Progenitor cell of endocrine pancreas (in vitro differentiated cells): ENCODE measurements at regions not wholly inside any gene's neighbourhood (a gene's known extent, or its start where the extent isn't known, plus 50 kb on each side); places are given as distances from the start of the nearest gene placed in this dataset.

Experiments
- DNase-seq: peaks from one replicate; pipeline ENCODE4 v3.0.0; 2021; ENCODE audit warnings: low spot score; ENCODE audit not compliant: unreplicated experiment
- H3K27ac Mint-ChIP-seq: 2 replicates; pipeline ENCODE4 v1.8.0; 2021; ENCODE audit warnings: mild to moderate bottlenecking, moderate library complexity, mixed read lengths
- H3K27me3 Mint-ChIP-seq: 2 replicates; pipeline ENCODE4 v1.8.0; 2021; ENCODE audit warnings: mixed read lengths
- H3K36me3 Mint-ChIP-seq: 2 replicates; pipeline ENCODE4 v1.8.0; 2022; ENCODE audit warnings: mixed read lengths; ENCODE audit not compliant: insufficient read depth
- H3K4me1 Mint-ChIP-seq: 2 replicates; pipeline ENCODE4 v1.8.0; 2021; ENCODE audit warnings: low read depth, mixed read lengths
- H3K4me3 Mint-ChIP-seq: 2 replicates; pipeline ENCODE4 v1.8.0; 2021; ENCODE audit warnings: low read depth, mild to moderate bottlenecking, moderate library complexity, mixed read lengths
- H3K9me3 Mint-ChIP-seq: 2 replicates; pipeline ENCODE4 v1.8.0; 2021; ENCODE audit warnings: low read depth, mixed read lengths
- CTCF ChIP-seq: fragments of 200-600 bp; sonication (generic); IDR thresholded peaks from one replicate; pipeline ENCODE4 v1.5.0; 2021; ENCODE audit warnings: antibody characterized with exemption, mild to moderate bottlenecking; ENCODE audit not compliant: unreplicated experiment

- H3K27ac Mint-ChIP-seq, result no peak overlapping the region
- no peak overlapping the region for H3K4me3 Mint-ChIP-seq
- no peak for TF ChIP-seq CTCF
- no peaks in the 10 kb centered on the region for H3K36me3 Mint-ChIP-seq
- H3K27me3 Mint-ChIP-seq, result peaks cover 2% of the 10 kb centered on the region
- DNase-seq, result no peak
- H3K4me1 Mint-ChIP-seq, result no peaks in the 10 kb centered on the region
- no peaks in the 10 kb centered on the region for H3K9me3 Mint-ChIP-seq
These were observed 172.4 kb downstream of the NTMT2 start for GRCh38 chr1:170318141-170318540.

GRCh38 chr1:170318736-170319135, 173.0 kb downstream of the NTMT2 start:
- no peak for DNase-seq
- Mint-ChIP-seq H3K9me3 (no peaks in the 10 kb centered on the region), H3K27ac (no peak overlapping the region), H3K4me3 (no peak overlapping the region), H3K27me3 (peaks cover 2% of the 10 kb centered on the region), H3K36me3 (no peaks in the 10 kb centered on the region), H3K4me1 (no peaks in the 10 kb centered on the region)
- TF ChIP-seq CTCF, result no peak

- Mint-ChIP-seq H3K36me3 (no peaks in the 10 kb centered on the region), H3K27ac (no peak overlapping the region), H3K9me3 (no peaks in the 10 kb centered on the region), H3K4me3 (no peak overlapping the region), H3K27me3 (no peaks in the 10 kb centered on the region), H3K4me1 (no peaks in the 10 kb centered on the region)
- no peak for TF ChIP-seq CTCF
- DNase-seq, result no peak
These were observed 175.4 kb downstream of the NTMT2 start for GRCh38 chr1:170321113-170321512.

- Mint-ChIP-seq H3K27me3 (no peaks in the 10 kb centered on the region), H3K9me3 (no peaks in the 10 kb centered on the region)
These were observed 180.4 kb downstream of the NTMT2 start for GRCh38 chr1:170326186-170326585.

GRCh38 chr1:170332801-170333200, 187.0 kb downstream of the NTMT2 start:
- peaks cover 2% of the 10 kb centered on the region for H3K4me1 Mint-ChIP-seq
- H3K9me3 Mint-ChIP-seq, result no peaks in the 10 kb centered on the region
- no peak overlapping the region for H3K4me3 Mint-ChIP-seq
- no peak for DNase-seq
- no peak for TF ChIP-seq CTCF
- peaks cover 3% of the 10 kb centered on the region for H3K27me3 Mint-ChIP-seq
- H3K27ac Mint-ChIP-seq, result no peak overlapping the region
- no peaks in the 10 kb centered on the region for H3K36me3 Mint-ChIP-seq

More at GRCh38 chr1:170326186-170326585, 180.4 kb downstream of the NTMT2 start:
- no peak for TF ChIP-seq CTCF
- Mint-ChIP-seq H3K4me1 (no peaks in the 10 kb centered on the region), H3K27ac (no peak overlapping the region), H3K36me3 (no peaks in the 10 kb centered on the region), H3K4me3 (no peak overlapping the region)
- no peak for DNase-seq
